ENCODE measurements at regions not wholly inside any gene's neighbourhood (a gene's known extent, or its start where the extent isn't known, plus 50 kb on each side); places are given as distances from the start of the nearest gene placed in this dataset.
"Not testable (repeated sequence)": the region's sequence is repeated elsewhere in the genome, so short reads cannot be mapped to it uniquely, and the experiment has no call there.

DNA sequence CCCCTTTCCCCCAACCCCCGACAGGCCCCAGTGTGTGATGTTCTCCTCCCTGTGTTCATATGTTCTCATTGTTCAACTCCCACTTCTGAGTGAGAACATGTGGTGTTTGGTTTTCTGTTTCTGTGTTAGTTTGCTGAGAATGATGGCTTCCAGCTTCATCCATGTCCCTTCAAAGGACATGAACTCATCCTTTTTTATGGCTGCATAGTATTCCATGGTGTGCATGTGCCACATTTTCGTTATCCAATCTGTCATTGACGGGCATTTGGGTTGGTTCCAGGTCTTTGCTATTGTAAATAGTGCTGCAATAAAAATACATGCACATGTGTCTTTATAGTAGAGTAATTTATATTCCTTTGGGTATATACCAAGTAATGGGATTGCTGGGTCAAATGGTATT is 105.5 kb upstream of the PCED1B start:
- not testable (repeated sequence) for TF ChIP-seq CTCF (conservative IDR thresholded peaks at IDR 0.05); ZFX (IDR thresholded peaks at IDR 0.05)
